ENCODE measurements at regions not wholly inside any gene's neighbourhood (a gene's known extent, or its start where the extent isn't known, plus 50 kb on each side); places are given as distances from the start of the nearest gene placed in this dataset.

DNA sequence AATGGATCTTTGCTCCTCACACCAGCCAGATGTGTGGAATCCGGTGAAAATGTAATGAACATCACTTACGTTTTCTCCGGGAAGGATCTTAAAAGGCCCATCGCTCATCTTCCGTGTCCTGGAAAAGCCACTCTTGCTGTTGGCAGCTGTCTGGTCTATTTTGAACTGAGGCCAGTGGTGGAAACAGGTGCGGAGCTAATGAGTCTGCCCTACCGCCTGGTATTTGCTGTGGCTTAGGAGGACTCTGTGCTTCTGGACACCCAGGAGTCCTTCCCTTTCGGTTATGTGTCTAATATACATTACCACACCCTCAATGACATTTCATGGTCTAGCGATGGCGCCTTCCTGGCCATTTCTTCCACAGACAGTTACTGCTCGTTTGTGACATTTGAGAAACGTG lies 264.2 kb upstream of the PREP start:
- ChIA-PET POLR2A (interaction anchor here (0.6 kb wide), 1 partner anchor 174 kb away, joined by 3 read pairs; no protein-coding TSS in a partner anchor), CTCF (no interaction called here)
- H3K9me3 ChIP-seq (ENCODE audit: control insufficient read depth, insufficient read depth, low read depth, low read length), result no peaks in the 10 kb centered on the region
- no peaks in the 10 kb centered on the region for H3K36me3 ChIP-seq (ENCODE audit: control insufficient read depth in 2 of 2, insufficient read depth in 1 of 2, low read length in 2 of 2)
- TF ChIP-seq, protein P1, sequence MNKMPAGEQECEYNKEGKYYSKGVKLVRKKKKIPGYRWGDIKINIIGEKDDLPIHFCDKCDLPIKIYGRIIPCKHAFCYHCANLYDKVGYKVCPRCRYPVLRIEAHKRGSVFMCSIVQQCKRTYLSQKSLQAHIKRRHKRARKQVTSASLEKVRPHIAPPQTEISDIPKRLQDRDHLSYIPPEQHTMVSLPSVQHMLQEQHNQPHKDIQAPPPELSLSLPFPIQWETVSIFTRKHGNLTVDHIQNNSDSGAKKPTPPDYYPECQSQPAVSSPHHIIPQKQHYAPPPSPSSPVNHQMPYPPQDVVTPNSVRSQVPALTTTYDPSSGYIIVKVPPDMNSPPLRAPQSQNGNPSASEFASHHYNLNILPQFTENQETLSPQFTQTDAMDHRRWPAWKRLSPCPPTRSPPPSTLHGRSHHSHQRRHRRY (tag by site-specific recombination; IDR thresholded peaks at IDR 0.05), result no peak
- TF ChIP-seq GLIS2 (tag by site-specific recombination; IDR thresholded peaks at IDR 0.05), result no peak
- no peak for TF ChIP-seq EGR2 (tag by site-specific recombination; IDR thresholded peaks at IDR 0.05; ENCODE audit: low read depth)
- no peak for TF ChIP-seq ZNF211 (tag by site-specific recombination; IDR thresholded peaks at IDR 0.05; ENCODE audit: low read depth)
- no peaks in the 10 kb centered on the region for H3K4me1 ChIP-seq (ENCODE audit: control insufficient read depth, insufficient read depth, low read length)
- no peak overlapping the region for H3K4me3 ChIP-seq (ENCODE audit: low read depth, low read length)
- H3K27ac ChIP-seq (ENCODE audit: extremely low read depth, low read depth, low read length), result no peak overlapping the region

DNA sequence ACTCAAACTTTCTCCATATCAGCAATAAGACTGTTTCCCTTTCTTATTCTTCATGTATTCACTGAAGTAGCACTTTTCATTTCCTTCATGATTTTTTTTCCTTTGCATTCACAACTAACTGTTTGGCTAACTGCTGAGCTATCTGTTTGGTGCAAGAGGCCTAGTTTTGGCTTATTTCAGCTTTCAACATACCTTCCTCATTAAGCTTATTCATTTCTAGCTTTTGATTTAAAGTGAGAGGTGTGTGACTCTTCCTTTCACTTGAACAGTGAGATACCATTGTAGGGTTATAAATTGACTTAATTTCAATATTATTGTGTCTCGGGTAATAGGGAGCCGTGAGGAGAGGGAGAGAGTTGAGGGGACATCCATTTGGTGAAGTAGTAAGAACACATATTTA lies 262.0 kb upstream of the PREP start:
- TF ChIP-seq ZNF155 (tag by site-specific recombination; IDR thresholded peaks at IDR 0.05), result no peak
- no peak for TF ChIP-seq ZNF514 (tag by site-specific recombination; IDR thresholded peaks at IDR 0.05)
- no peak for TF ChIP-seq GLI2 (tag by site-specific recombination; IDR thresholded peaks at IDR 0.05; ENCODE audit: borderline replicate concordance, low read depth)
- no peak for TF ChIP-seq TCF7L2 (IDR thresholded peaks at IDR 0.05; ENCODE audit: borderline replicate concordance, low read depth, low read length)
- TF ChIP-seq ZNF510 (tag by site-specific recombination; IDR thresholded peaks at IDR 0.05; ENCODE audit: insufficient replicate concordance), result no peak
- TF ChIP-seq, protein P2, sequence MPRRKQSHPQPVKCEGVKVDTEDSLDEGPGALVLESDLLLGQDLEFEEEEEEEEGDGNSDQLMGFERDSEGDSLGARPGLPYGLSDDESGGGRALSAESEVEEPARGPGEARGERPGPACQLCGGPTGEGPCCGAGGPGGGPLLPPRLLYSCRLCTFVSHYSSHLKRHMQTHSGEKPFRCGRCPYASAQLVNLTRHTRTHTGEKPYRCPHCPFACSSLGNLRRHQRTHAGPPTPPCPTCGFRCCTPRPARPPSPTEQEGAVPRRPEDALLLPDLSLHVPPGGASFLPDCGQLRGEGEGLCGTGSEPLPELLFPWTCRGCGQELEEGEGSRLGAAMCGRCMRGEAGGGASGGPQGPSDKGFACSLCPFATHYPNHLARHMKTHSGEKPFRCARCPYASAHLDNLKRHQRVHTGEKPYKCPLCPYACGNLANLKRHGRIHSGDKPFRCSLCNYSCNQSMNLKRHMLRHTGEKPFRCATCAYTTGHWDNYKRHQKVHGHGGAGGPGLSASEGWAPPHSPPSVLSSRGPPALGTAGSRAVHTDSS (tag by site-specific recombination; IDR thresholded peaks at IDR 0.05), result no peak
- no peak for TF ChIP-seq ZNF274 (IDR thresholded peaks at IDR 0.05; ENCODE audit: low read length)
- no peak for TF ChIP-seq ZNF274 (tag by site-specific recombination; IDR thresholded peaks at IDR 0.05; ENCODE audit: borderline replicate concordance)
- TF ChIP-seq ZNF24 (tag by site-specific recombination; IDR thresholded peaks at IDR 0.05), result no peak
- TF ChIP-seq MYNN (tag by site-specific recombination; IDR thresholded peaks at IDR 0.05; ENCODE audit: borderline replicate concordance), result no peak
- no peak for TF ChIP-seq ZBTB48 (tag by site-specific recombination; IDR thresholded peaks at IDR 0.05)
- no peak for TF ChIP-seq KLF9 (tag by site-specific recombination; IDR thresholded peaks at IDR 0.05; ENCODE audit: low read depth)
- TF ChIP-seq SP7 (tag by site-specific recombination; IDR thresholded peaks at IDR 0.05), result no peak
- no peak for TF ChIP-seq ZNF747 (tag by site-specific recombination; IDR thresholded peaks at IDR 0.05)
- TF ChIP-seq, protein P3, sequence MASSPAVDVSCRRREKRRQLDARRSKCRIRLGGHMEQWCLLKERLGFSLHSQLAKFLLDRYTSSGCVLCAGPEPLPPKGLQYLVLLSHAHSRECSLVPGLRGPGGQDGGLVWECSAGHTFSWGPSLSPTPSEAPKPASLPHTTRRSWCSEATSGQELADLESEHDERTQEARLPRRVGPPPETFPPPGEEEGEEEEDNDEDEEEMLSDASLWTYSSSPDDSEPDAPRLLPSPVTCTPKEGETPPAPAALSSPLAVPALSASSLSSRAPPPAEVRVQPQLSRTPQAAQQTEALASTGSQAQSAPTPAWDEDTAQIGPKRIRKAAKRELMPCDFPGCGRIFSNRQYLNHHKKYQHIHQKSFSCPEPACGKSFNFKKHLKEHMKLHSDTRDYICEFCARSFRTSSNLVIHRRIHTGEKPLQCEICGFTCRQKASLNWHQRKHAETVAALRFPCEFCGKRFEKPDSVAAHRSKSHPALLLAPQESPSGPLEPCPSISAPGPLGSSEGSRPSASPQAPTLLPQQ (tag by site-specific recombination; IDR thresholded peaks at IDR 0.05), result no peak
- no peak for TF ChIP-seq ZSCAN16 (tag by site-specific recombination; IDR thresholded peaks at IDR 0.05)
- TF ChIP-seq, protein P4, sequence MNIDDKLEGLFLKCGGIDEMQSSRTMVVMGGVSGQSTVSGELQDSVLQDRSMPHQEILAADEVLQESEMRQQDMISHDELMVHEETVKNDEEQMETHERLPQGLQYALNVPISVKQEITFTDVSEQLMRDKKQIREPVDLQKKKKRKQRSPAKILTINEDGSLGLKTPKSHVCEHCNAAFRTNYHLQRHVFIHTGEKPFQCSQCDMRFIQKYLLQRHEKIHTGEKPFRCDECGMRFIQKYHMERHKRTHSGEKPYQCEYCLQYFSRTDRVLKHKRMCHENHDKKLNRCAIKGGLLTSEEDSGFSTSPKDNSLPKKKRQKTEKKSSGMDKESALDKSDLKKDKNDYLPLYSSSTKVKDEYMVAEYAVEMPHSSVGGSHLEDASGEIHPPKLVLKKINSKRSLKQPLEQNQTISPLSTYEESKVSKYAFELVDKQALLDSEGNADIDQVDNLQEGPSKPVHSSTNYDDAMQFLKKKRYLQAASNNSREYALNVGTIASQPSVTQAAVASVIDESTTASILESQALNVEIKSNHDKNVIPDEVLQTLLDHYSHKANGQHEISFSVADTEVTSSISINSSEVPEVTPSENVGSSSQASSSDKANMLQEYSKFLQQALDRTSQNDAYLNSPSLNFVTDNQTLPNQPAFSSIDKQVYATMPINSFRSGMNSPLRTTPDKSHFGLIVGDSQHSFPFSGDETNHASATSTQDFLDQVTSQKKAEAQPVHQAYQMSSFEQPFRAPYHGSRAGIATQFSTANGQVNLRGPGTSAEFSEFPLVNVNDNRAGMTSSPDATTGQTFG (tag by site-specific recombination; IDR thresholded peaks at IDR 0.05; ENCODE audit: borderline replicate concordance), result no peak
- no peak for TF ChIP-seq ZNF132 (tag by site-specific recombination; IDR thresholded peaks at IDR 0.05; ENCODE audit: borderline replicate concordance)
- no peak for TF ChIP-seq GFI1B (tag by site-specific recombination; IDR thresholded peaks at IDR 0.05)
- no peak for TF ChIP-seq ZNF426 (tag by site-specific recombination; IDR thresholded peaks at IDR 0.05)
- no peaks in the 10 kb centered on the region for H3K9me3 ChIP-seq (ENCODE audit: control insufficient read depth, insufficient read depth, low read depth, low read length)
- no peak overlapping the region for H3K4me3 ChIP-seq (ENCODE audit: low read depth, low read length)
- CTCF ChIA-PET, result no interaction called here
- no peaks in the 10 kb centered on the region for H3K36me3 ChIP-seq (ENCODE audit: control insufficient read depth in 2 of 2, insufficient read depth in 1 of 2, low read length in 2 of 2)
- H3K4me1 ChIP-seq (ENCODE audit: control insufficient read depth, insufficient read depth, low read length), result no peaks in the 10 kb centered on the region
- POLR2A ChIA-PET, result interaction anchor here (0.5 kb wide), 1 partner anchor 182 kb away, joined by 3 read pairs; no protein-coding TSS in a partner anchor
- H3K27ac ChIP-seq (ENCODE audit: extremely low read depth, low read depth, low read length), result no peak overlapping the region
